GM12874 (cell line): ENCODE measurements at regions not wholly inside any gene's neighbourhood (a gene's known extent, or its start where the extent isn't known, plus 50 kb on each side); places are given as distances from the start of the nearest gene placed in this dataset.

ENCODE experiments used
- CTCF ChIP-seq: IDR thresholded peaks from 2 replicates; pipeline ENCODE4 v1.5.1; 2011; ENCODE audit warnings: low read depth, mild to moderate bottlenecking, control low read depth, low read length, moderate library complexity; ENCODE audit not compliant: insufficient read depth

DNA sequence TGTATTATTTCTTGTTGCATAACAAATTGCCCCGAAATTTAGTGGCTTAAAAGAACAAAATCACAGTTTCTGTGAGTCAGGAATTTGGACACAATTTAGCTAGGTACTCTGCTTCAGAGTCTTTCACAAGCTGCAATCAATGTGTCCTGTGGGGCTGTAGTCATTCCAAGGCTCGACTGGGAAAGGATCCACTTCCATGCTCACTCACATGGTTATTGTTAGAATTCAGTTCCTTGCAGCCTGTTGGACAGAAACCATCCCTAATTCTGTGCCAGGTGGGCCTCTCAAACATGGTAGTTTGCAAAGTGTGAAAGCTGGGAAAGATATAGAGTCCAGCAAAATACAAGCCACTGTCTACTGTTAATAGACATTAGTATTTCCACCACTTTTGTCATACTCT, 59.7 kb upstream of the ARID2 start:
- TF ChIP-seq CTCF, result no peak

DNA sequence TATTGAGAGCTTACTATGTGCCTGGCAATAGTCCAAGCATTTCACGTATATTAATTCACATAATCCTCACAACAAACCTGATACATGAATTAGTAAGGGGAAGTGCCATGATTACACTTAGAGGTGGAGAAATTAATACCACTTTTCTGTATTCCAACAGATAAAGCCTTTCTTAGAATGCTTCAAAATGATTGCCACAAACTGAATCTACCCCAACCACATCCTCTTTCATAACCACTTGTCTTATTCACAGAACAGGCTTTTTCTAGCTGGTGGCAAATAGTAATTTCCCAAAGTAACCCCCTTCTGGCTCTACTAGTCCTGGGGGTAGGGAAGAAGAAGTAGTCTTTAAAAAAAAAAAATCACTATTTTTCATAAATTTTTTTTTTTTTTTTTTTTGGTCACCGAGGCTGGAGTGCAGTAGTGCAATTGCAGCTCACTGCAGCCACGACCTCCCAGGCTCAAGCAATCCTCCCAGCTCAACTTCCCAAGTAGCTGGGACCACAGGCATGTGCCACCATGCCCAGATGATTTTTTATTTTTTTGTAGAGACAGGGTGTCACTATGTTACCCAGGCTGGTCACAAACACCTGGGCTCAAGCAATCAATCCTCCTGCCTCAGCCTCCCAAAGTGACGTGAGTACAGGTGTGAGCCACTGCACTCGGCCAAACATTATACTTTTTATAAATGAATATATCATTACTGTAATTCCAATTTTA, 59.0 kb upstream of the ARID2 start:
- TF ChIP-seq CTCF, result no peak

DNA sequence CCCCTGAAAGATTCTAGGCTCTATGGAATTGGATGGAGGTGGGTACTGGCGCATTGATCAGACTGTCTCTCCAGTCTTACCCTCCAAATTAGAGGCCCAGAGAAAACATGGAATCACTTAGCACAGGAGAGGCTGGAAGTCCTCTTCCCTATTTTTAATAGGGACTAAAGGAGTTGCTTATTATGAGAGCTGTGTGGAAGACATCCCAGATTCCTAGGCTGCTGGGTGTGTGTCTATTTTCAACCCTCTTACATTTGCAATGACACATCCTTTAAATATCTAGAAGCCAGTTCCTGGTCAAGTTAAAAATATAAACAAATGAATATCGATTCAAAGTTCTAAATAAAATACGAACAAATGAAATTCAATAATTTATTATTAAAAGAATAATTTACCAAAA, 58.3 kb upstream of the ARID2 start:
- TF ChIP-seq CTCF, result no peak

GRCh38 chr12:45674181-45674977, 55.1 kb upstream of the ARID2 start:
- TF ChIP-seq CTCF, result no peak

GRCh38 chr12:45675534-45675933, 54.0 kb upstream of the ARID2 start:
- TF ChIP-seq CTCF, result no peak
